GM19043 (cell line): ENCODE measurements at regions not wholly inside any gene's neighbourhood (a gene's known extent, or its start where the extent isn't known, plus 50 kb on each side); places are given as distances from the start of the nearest gene placed in this dataset.
"Not testable (repeated sequence)": the region's sequence is repeated elsewhere in the genome, so short reads cannot be mapped to it uniquely, and the experiment has no call there.

Experiments used
- ATAC-seq: cut with Tn5 transposase; IDR thresholded peaks from one replicate; pipeline ENCODE4 v1.9.1; 2021; ENCODE audit warnings: low read depth; ENCODE audit not compliant: unreplicated experiment

DNA sequence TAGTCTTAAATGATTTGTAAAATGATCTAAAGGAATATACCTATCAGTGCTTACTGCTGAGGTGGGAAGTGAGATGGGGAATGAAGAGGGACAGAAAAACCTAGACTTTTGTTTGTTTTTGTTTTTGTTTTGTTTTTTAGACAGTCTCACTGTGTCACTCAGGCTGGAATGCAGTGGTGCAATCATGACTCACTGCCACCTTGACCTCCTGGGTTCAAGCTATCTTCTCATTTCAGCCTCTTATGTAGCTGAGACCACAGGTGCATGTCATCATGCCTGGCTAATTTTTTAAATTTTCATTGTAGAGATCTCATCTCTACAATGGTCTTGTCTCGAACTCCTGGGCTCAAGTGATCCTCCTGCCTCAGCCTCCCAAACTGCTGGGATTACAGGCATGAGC lies 116.4 kb upstream of the SEM1 start:
- no peak for ATAC-seq

DNA sequence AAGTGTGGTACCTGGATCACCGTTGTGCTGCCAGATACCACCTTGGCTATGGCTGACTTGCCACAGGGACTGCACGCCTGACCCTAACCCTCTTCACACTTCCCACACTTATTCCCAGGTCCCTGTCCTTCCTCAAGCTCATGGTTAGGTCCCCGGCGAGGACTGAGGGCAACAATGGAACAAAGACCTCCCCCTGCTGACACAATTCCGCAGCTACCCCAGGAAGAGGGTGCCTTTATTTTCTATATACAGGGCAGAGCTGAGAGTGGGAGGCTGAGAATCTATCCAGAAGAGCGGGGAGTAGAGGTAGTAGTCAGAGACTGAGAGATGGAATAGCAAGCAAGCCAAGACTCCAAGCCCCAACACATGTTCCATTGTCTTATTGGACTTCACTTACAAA lies 118.1 kb upstream of the SEM1 start:
- ATAC-seq, result no peak

DNA sequence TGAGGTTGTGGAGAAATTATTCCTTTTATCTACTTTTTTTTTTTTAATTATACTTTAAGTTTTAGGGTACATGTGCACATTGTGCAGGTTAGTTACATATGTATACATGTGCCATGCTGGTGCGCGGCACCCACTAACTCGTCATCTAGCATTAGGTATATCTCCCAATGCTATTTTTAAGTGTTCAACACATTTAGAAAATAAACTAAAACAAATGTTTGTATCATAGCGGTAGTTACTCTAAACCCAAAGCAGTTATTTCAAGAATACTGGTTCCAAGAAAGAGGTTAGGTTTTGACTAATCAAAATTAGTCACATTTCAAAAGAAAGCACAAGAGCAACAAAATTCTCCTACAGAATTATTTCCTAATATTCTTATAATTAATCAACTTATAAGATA lies 119.5 kb upstream of the SEM1 start:
- not testable (repeated sequence) for ATAC-seq

DNA sequence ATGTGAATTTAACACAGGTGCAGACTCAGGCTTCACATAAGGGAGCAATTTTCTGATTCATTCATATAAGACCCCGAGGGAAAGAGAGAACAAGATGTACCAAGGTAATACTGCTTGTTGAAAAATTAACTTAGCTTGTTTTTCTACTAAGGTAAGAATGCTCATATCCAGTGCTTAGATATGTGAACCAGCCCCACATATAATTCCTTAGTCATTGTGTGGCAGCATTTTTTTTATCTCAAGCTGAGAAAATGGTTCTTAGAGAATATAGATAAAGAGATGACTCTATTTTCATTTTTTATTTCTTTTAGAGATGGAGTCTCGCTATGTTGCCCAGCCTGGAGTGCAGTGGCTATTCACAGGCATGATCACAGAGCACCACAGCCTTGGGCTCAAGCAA lies 121.8 kb upstream of the SEM1 start:
- no peak for ATAC-seq

DNA sequence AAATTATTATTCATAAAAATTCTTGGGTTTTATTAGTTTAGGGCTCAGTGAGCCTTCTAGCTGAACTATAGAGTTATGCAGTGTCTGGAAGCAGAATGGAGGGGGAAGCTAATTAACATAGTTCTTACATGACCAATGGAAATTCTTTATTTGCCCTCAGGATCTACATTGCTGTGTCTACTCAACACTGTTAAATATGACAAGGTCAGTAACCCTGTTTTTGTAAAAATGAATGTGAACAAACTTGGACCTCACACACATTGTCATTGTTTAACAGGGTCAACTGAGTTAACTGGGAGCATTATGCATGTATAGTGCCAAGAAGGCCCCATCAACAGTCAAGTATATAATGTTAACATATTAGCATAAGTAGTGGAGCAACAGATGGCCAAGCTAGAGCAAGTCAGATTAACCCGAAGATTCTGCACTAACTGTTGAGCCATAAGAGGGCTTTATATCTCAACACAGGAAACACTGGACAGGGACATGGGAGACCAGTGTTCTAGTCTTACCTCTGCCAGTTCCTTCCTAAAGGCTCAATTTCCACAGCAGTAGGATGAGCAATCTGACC lies 122.5 kb upstream of the SEM1 start:
- ATAC-seq, result no peak

DNA sequence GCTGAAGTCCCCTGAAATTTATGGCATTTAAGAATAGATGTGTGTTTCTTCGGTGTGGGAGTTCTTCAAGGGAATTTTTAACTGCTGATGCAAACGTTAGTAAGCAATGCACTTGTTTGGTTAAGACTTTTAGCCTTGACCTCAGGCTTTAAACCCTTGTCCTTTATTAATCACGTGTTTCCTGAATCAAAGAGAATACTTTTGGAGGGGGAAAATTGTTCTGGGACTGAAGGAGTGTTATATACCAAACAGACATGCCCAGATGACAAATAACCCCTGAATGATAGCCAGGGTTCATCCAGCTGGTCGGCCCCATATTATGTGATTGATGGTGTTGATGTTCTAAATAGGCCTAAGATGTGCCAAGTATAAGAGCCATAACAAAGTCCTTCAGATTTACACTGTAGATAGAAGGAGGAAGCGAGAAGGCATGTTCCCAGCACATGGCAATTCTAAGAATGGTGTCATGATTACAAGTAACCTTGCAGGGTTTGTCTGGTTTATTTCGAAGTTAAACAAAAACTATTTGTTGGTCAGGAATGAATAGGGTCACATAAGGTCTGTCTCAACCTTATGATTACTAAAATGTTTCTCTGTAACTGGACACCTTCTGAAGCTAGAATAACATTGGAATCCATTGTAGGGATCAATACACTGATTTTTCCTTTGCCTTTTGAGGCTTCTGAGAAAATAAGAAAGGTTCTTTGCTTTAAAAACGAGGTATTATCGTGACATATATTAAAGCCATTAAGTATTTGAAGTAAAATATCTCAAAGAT lies 124.2 kb upstream of the SEM1 start:
- no peak for ATAC-seq

DNA sequence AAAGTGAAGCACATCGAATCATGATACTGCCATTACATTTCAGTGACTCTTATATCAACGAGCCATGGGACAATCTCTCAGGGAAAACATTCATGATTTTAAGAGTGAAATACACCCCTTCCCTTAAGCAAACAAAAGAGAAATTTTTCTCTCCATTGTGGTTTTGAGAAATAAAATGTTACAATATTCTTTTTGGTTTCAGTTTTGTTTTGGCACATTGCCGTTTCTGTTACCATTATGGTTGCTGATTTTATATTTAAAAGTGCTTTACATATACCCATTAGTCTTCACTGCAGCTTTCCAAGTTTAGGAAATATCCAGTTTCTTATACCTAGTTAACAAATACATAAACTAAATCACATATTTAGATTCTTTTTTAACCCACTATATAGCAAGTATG lies 126.8 kb upstream of the SEM1 start:
- ATAC-seq, result no peak

DNA sequence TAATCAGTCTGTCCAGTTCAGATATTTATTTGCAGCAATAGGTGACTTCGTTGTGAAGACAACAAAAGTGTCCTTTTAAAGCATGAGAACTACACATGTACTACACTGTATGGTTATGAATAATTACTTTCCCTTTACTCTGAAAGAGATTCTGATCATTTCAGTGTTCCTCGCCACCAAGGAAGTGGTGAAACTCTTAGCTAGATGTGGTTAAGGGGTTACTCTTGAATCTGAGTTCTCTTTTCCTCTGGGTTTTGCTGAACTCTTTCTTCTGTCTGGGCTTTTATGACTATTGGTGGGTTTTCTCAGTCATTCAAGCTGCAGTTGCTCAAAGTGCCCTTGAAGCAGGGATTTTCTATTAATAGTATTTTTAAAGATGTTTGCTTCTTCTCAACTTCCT lies 127.9 kb upstream of the SEM1 start:
- peak; percentile 98 for ATAC-seq

DNA sequence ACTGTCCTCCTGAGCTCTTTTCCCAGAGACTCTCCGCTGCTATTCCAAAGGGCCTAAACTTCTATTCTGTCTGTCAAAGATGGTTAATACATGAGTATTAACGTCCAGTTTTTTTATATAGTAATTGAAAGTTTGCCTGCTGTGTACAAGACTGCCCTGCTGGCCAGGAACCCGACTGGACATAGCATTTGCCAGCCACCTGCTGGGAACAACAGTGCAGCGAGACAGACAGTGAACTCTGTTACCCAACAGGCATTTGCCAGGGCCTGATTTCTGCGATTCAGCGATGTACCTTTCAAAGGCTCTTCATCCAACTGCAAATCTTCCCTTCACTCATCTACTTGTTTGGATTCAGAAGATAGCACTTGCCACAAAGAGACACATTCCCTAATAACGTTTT lies 128.8 kb upstream of the SEM1 start:
- ATAC-seq, result no peak

DNA sequence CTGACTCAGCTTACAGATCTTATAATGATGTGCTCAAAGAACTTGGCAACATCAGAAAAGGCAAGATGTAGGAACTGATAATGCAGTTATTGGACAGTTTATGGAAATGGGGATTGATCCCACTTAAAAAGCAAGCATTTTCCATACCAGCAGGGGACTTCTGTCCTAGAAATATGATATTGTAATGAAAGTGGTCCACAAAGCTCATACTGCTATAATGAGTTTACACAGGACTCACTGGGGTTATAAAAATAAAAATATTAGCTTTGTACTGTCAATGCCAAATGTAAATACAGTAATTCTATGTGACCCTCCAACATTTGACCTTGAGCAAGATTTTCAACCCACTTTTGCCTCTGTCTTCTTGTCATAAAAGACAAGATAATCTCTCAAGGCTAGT lies 145.5 kb upstream of the SEM1 start:
- ATAC-seq, result no peak

DNA sequence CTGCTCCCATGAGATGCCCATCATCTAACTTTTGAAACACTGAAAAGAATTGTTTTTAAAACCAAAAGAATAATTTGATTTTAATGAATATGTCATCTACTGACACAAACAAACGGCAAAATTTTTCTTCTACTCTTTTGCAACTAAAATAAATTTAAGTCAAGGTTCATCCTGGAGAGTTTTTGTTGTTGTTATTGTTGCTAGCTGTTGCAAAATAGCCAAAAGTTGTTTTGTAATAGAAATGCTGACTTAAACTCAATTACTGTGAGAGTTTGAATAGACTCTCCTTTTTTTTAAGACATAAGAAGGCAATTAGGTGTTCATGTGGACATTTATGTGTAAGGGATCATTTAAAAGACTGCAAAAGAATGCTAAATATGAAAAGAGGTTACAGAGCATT lies 146.0 kb upstream of the SEM1 start:
- ATAC-seq, result no peak

DNA sequence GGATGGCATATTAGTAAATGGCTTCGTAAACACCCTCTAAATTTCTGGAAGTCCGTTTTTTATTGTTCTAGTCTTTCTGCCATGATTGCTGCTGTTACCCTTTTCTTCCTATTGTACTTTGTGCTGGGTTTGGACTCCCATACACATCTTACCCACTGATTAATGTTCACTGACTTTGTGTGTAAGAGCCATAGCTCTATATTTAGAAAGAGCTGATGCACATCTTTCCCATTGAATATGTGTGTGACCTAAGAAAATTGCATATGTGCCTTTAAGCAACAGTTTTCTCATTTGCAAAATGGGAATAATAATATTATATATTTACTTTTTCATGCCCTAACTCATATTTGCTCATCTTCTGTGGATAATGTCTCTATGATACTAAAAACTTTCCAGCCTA lies 135.8 kb upstream of the DLX6 start:
- ATAC-seq, result no peak

DNA sequence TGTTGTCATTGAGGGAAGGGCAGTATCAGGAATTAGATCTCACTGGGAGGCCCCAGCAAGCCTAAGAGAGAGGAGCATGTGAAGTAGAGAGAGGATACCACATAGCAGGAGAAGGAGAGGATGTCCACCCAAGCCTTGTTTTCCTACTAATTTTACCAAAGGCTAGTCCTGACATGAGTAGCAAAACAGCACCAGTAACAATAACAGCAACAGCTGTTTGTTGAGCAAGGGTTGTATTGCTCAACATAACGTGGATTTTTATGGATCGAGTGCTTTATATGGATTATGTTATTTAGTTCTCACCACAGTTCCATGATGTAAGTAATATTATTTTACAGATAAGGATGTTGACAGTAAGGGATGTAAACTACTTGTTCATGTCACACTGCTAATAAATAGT lies 135.2 kb upstream of the DLX6 start:
- no peak for ATAC-seq

DNA sequence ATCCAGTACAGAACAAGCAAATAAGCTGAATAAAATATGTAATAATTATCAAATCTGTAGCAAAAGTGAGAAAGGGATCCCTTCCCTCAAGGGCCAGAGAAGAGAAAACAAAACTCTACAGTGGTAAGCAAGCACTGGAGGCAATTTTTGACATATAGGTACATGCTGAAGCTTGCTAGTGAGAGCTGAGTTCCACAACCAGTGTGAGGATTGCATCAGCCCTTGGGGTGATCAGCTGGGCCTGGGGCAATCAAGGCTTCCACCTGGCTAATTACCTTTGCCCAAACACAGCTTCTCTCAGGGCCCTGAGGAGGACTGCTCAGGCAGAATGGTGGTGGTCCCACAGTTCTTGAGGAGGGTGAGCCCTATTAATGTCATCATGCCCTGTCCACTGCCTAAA lies 134.4 kb upstream of the DLX6 start:
- no peak for ATAC-seq

DNA sequence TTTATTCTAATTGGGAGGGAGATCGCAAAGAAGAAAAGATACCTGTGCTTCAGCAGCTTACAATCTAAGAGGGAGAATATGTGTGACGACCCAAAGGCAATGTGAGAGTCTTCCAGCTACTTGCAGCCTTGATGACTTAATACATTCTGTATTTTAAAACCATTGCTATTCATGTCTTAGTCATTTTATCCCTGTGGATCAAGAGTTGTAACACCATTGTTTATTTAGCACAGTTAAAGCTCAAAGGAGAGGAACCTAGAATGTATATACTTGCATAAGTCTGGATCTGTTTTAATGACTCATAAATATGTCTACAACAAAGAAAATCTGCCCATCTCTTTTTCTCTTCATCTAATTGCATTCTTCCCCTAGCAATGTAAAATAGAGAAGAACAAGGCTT lies 117.9 kb upstream of the DLX6 start:
- no peak for ATAC-seq

DNA sequence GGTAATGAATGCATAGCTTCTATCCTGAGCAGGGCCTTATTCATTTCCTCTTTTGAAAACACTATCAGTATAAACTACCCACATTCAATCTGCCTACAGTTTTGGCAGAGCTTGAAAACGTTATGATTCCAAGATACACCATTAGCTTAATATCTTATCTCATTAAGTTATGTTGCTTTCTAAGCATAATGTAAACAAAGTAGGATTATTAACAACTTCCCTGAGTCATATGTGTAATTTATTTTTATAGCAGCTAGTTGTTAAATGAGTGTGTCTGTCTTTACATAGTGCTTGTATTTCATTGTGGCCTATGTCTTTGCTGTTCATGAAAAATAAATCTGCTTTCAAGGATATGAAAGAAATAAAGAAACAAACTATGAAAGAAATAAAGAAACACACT lies 106.2 kb upstream of the DLX6 start:
- ATAC-seq, result no peak

DNA sequence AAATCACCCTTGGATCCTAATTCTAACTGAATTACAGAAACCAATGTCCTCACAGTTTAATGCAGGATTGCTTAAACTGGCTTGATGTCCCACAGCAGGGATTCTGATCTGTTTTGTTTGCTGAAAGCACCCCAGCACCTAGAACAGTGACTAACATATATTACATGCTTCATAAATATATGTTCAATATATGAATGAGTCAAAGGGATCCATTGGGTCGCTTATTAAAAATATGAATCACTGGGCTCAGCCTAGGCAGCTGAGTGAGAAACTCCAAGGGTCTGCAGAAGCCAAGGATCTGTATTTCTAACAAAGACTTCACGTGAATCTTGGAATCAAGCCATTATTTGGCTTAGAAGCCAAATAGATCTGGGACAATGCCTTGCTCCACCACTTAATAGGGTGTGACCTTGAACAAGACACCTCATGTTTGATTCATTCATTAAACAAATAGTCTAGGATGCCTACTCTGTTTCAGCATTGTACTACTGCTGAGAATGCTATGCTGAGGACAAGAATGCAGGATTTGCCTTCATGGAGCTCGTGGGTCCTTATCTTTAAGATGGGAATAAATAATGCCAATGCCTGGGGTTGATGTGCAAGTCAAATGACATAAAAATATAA lies 103.4 kb upstream of the DLX6 start:
- no peak for ATAC-seq

DNA sequence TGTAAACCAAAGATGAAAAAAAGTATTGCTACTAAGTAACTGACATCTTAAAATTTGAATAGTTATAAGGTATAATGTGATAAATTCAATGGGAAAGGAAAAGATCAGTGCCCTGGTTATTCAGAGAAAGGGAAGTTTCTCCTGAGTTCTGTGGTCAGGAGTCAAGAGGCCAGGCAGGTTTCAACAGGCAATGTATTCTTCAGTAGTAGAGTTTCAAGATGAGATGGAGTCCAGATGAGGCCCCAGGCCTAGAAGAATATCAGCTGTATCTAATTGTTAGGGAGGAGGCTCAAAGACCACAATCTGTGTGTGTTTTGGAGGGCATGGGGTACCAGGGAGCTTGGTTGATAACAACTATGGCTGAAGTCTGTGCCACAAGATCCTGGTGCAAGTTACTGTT lies 101.4 kb upstream of the DLX6 start:
- ATAC-seq, result no peak

DNA sequence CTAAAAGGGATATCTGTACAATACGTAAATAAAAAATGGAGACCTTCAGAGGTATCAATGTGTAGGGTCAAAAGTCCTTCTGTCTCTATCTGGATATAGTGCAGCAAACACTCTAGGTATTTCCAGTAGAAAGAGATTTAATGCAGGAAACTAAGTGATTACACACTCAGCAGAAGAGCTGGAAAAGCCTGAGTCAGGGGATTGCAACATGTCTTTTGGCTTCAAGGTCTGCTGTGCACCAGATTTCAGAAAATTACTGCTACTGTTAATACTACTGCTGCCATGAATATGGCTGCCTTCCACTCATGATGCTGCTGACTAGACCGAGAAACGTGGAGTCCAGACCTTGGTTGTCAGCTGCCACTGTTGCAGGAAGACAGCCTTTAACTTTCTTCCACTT lies 94.9 kb upstream of the DLX6 start:
- ATAC-seq, result no peak

DNA sequence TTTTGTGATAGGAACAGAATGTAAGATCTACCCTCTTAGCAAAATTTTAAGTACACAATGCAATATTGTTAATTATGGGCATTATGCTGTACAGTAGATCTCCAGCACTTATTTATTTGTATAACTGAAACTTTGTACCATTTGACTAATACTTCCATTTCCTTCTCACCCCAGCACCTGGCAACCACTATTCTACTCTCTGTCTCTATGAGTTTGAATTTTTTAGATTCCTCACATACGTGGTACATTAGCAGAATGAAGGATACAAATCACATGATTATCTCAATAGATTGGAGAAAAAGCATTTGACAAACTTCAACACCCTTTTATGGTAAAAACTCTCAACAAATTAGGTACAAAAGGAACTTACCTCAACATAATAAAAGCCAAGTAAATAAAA lies 90.3 kb upstream of the DLX6 start:
- no peak for ATAC-seq

DNA sequence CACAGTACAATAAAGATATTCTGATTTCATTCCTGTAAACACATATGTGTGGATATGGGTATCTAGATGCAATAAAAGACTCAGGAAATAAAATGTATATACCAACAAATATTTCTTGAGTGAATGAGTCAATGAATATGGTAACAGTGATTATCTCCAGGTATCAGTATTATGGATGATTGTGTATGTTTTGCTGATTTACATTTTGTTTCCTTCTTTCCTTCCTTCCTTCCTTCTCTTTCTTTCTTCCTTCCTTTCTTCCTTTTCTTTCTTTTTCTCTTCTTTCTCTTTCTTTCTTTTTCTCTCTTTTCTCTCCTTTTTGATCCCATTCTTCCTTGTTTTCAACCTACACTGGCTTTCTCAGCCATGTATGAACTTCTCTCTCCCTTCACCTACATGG lies 85.3 kb upstream of the DLX6 start:
- ATAC-seq, result no peak

DNA sequence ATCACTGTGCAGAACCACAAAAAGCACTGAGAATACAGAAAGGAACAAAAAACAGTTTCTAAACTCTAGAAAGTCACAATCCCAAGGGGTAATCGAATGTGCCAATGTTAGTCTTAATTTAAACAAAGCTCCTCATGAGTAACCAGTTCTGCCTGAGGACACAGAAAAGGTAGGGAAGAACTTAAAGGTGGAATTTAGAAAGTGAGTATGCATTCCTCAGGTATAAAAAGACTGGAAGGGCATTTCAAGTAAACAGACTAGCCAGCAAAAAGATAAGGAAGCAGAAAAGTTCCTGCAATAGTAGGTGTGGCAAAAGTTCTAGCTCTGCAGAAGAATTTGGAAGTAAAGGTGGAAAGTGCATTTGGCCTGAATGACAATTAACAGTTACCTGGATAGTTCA lies 84.6 kb upstream of the DLX6 start:
- ATAC-seq, result no peak
